Neutrophil (primary cell): ENCODE measurements at regions not wholly inside any gene's neighbourhood (a gene's known extent, or its start where the extent isn't known, plus 50 kb on each side); places are given as distances from the start of the nearest gene placed in this dataset.
"Not testable (repeated sequence)": the region's sequence is repeated elsewhere in the genome, so short reads cannot be mapped to it uniquely, and the experiment has no call there.

Experiments
- H3K27ac ChIP-seq: fragments of 200-600 bp; sonication (generic); 2 replicates; pipeline ENCODE4 v1.5.1; 2016; ENCODE audit warnings: mild to moderate bottlenecking, moderate library complexity
- H3K27me3 ChIP-seq: fragments of 200-600 bp; sonication (generic); 2 replicates; pipeline ENCODE4 v1.6.0; 2016; ENCODE audit warnings: mild to moderate bottlenecking
- H3K36me3 ChIP-seq: fragments of 200-600 bp; sonication (generic); 2 replicates; pipeline ENCODE4 v1.5.1; 2017
- H3K4me1 ChIP-seq, 2 experiments: fragments of 200-600 bp in 1 of 2; sonication (generic) in 1 of 2; 1 replicate in 1 of 2; 2 replicates in 1 of 2; pipeline versions ENCODE4 v1.5.1 to v1.6.1; 2013 to 2016; ENCODE audit warnings: low read depth in 1 of 2, low read length in 1 of 2, mild to moderate bottlenecking in 1 of 2, moderate library complexity in 1 of 2; ENCODE audit not compliant: control insufficient read depth in 1 of 2, insufficient read depth in 1 of 2
- H3K4me3 ChIP-seq, 2 experiments: fragments of 200-600 bp in 1 of 2; sonication (generic) in 1 of 2; 1 replicate in 1 of 2; 2 replicates in 1 of 2; pipeline ENCODE4 v1.5.1; 2013 to 2016; ENCODE audit warnings: low read depth in 1 of 2, low read length in 1 of 2, mild to moderate bottlenecking in 1 of 2, moderate library complexity in 1 of 2
- H3K9me3 ChIP-seq: fragments of 200-600 bp; sonication (generic); 2 replicates; pipeline ENCODE4 v1.5.1; 2016
- TF ChIP-seq, protein P1 (sequence below): fragments of 200-600 bp; sonication (generic); IDR thresholded peaks from 2 replicates; pipeline ENCODE4 v1.5.1; 2016; ENCODE audit warnings: antibody characterized with exemption

DNA sequence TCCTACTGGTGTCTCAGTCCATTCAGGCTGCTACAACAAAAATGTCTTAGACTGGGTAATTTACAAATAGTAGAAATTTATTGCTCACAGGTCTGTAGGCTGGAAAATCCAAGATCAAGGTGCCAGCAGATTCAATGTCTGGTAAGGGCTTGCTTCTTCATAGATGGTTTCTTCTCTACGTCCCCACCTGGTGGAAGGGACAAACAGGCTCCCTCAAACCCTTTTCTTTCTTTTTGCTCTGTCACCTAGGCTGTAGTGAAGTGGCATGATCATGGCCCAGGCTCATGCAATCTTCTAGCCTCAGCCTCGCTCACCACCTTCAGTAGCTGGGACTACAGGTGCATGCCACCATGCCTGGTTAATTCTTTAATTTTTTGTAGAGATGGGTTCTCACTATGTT lies 106.8 kb upstream of the RPH3A start:
- no peak overlapping the region for H3K4me3 ChIP-seq

DNA sequence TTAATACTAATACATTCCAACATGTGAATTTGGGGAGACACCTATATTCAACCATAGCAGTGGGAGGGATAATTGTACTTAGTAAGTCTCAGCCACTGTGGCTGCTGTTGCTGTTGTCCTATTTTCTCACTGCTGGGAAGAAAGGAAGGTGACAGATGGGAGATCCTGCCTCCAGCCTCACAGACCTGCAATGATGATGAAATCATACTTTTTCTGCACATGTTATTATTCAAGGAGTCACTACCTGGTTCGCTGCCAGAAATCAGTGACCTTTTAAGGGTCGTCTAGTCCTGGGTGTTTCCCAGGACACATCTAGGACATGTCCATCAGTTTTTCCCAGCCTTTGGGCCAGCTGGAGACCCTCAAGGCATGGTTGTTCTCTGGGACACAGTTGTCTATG lies 106.2 kb upstream of the RPH3A start:
- TF ChIP-seq, protein P1, sequence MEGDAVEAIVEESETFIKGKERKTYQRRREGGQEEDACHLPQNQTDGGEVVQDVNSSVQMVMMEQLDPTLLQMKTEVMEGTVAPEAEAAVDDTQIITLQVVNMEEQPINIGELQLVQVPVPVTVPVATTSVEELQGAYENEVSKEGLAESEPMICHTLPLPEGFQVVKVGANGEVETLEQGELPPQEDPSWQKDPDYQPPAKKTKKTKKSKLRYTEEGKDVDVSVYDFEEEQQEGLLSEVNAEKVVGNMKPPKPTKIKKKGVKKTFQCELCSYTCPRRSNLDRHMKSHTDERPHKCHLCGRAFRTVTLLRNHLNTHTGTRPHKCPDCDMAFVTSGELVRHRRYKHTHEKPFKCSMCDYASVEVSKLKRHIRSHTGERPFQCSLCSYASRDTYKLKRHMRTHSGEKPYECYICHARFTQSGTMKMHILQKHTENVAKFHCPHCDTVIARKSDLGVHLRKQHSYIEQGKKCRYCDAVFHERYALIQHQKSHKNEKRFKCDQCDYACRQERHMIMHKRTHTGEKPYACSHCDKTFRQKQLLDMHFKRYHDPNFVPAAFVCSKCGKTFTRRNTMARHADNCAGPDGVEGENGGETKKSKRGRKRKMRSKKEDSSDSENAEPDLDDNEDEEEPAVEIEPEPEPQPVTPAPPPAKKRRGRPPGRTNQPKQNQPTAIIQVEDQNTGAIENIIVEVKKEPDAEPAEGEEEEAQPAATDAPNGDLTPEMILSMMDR: no peak
- H3K4me1 ChIP-seq: no peaks in the 10 kb centered on the region

More for the DNA sequence above, 106.8 kb upstream of the RPH3A start:
- H3K9me3 ChIP-seq: no peaks in the 10 kb centered on the region
- TF ChIP-seq, protein P1: no peak
- H3K27me3 ChIP-seq: peaks cover 23% of the 10 kb centered on the region
- no peaks in the 10 kb centered on the region for H3K4me1 ChIP-seq
- no peak overlapping the region for H3K27ac ChIP-seq
- no peaks in the 10 kb centered on the region for H3K36me3 ChIP-seq

DNA sequence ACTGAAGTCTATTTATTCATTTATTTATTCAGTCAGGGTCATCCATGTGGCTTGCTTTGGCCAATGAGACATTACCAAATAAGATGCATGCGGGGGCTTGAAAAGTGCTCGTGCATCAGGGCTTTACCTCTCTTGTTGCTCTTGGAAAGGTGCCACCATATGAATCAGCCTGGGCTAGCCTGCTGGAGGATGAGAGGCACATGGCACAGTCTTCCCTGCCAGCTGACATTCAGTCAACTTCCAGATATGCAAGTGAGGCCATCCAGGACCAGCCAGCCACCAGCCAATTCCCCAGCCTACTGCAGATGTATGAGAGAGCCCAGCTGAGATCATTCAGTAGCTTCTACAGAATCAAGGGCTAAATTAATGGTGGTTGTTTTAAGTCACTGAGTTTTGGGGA lies 105.2 kb upstream of the RPH3A start:
- peaks cover 15% of the 10 kb centered on the region for H3K27me3 ChIP-seq
- TF ChIP-seq, protein P1: no peak
- no peaks in the 10 kb centered on the region for H3K9me3 ChIP-seq

More for the DNA sequence above, 106.2 kb upstream of the RPH3A start:
- no peaks in the 10 kb centered on the region for H3K9me3 ChIP-seq
- H3K36me3 ChIP-seq: no peaks in the 10 kb centered on the region
- H3K27me3 ChIP-seq: peaks cover 23% of the 10 kb centered on the region
- H3K27ac ChIP-seq: no peak overlapping the region
- no peak overlapping the region for H3K4me3 ChIP-seq

DNA sequence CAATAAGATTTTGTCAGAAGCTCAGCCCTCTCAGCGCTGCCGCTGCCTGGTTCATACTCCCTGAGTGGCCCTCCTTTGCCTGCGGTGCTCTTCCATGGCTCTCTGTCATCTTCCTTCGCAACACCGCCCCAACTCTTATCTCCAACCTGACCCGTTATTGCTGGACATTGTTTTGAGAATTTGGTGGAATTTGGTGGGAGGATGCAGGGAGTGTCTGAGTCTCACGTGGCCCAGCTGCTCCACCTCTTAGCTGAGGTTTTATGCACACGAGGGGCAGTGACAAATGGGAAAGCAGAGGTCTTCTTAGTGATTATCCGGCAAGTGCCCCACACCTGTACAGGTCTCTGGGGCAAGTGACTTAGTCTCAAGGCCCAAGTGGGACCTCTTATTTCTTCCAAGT lies 97.5 kb upstream of the RPH3A start:
- Histone ChIP-seq H3K27me3 (peaks cover 10% of the 10 kb centered on the region), H3K4me1 (no peaks in the 10 kb centered on the region), H3K9me3 (no peaks in the 10 kb centered on the region), H3K36me3 (no peaks in the 10 kb centered on the region), H3K4me3 (no peak overlapping the region), H3K27ac (no peak overlapping the region)
- TF ChIP-seq, protein P1: no peak

More for the DNA sequence above, 105.2 kb upstream of the RPH3A start:
- H3K4me3 ChIP-seq: no peak overlapping the region
- H3K4me1 ChIP-seq: no peaks in the 10 kb centered on the region
- H3K36me3 ChIP-seq: no peaks in the 10 kb centered on the region
- H3K27ac ChIP-seq: no peak overlapping the region

DNA sequence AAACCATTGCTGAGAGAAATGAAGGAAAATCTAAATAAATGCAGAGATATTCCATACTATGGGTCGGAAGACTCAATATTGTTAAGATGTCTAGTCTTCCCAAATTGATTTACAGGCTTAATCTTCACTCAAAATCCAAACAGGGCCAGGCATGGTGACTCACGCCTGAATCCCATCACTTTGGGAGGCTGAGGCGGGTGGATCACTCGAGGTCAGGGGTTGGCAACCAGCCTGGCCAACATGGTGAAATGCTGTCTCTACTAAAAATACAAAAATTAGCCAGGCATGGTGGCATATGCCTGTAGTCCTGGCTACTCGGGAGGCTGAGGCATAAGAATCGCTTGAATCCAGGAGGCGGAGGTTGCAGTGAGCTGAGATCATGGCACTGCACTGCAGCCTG lies 94.1 kb upstream of the RPH3A start:
- not testable (repeated sequence) for H3K4me3 ChIP-seq, H3K36me3 ChIP-seq

DNA sequence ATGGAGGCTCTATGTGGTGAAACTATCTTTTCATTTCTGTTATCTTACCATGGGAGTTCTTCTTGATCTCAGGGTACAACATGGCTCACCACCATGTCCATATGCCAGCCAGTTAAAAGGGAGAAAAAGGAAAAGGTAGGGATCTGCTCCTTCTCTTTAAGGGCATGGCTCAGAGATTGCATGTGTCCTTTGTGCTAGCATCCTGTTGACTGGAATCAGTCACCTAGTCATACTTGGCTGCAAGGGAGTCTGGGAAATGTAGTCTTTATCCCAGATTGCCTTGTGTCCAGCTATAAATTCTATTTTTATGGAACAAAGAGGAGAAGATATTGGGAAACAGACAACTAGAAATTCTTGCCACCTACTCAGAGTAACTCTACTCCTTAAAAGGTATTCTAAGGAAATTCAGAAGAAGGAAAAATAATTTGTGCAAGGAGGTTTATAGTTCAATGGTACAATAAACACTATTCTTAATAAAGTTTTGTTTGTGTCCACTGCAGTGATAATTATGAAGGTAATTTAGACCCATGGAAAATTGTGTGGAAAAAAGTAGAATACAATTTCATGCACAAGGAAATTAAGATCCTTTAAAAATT lies 86.4 kb upstream of the RPH3A start:
- H3K36me3 ChIP-seq: no peaks in the 10 kb centered on the region
- peaks cover 5% of the 10 kb centered on the region for H3K27me3 ChIP-seq
- H3K27ac ChIP-seq: no peak overlapping the region
- H3K4me1 ChIP-seq: no peaks in the 10 kb centered on the region
- H3K9me3 ChIP-seq: no peaks in the 10 kb centered on the region
- TF ChIP-seq, protein P1: no peak
- H3K4me3 ChIP-seq: no peak overlapping the region

More for the DNA sequence above, 94.1 kb upstream of the RPH3A start:
- H3K27ac ChIP-seq, H3K4me1 ChIP-seq, H3K9me3 ChIP-seq: not testable (repeated sequence)
- peaks cover 12% of the 10 kb centered on the region for H3K27me3 ChIP-seq
